ENCODE measurements at regions not wholly inside any gene's neighbourhood (a gene's known extent, or its start where the extent isn't known, plus 50 kb on each side); places are given as distances from the start of the nearest gene placed in this dataset.

DNA sequence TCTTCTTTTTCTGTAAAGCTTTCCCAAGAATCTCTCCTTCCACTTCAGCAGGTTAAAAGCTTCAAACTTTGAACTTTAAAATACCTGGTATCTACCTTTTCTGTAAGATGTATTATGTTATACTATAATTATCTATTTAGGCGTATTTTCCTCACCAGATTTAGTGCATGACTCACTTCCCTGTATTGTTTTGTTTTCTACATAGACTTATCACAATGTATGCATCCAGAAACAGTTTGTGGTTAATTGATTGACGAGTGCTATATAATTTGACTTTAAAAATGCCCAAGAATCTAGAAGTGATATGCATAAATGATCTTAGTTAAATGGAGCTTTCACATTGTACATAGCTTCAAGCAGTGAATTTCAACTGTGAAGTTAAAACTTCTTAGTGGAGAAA, 473.9 kb upstream of the CDH2 start:
- Histone ChIP-seq H3K4me3 (ENCODE audit: low read length) (no peak overlapping the region), H3K27me3 (ENCODE audit: insufficient read depth, low read length) (no peaks in the 10 kb centered on the region), H3K9me3 (ENCODE audit: low read depth, low read length) (no peaks in the 10 kb centered on the region), H3K4me1 (ENCODE audit: insufficient read depth, low read length) (no peaks in the 10 kb centered on the region)

DNA sequence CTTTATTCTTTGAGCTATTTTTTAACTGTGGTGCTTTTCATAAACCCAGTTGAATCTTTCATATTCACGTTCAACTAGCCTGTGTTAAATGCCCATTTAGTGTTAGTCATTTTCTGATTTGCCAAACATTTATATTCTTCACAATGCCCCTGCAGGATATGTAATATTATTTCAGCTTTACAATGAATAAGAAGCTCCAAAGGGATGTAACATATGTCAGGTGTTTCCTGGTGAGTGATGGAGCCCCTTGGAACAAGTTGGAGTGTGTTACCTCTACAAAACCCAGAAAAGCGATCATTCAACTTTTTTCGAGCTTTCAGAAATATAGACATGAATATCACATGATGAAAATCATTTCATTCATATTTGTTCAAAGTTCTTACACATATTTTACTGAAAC, 471.0 kb upstream of the CDH2 start:
- H3K4me1 ChIP-seq (ENCODE audit: insufficient read depth, low read length): no peaks in the 10 kb centered on the region
- peaks cover 2% of the 10 kb centered on the region for H3K9me3 ChIP-seq (ENCODE audit: low read depth, low read length)
- no peak overlapping the region for H3K4me3 ChIP-seq (ENCODE audit: low read length)
- no peaks in the 10 kb centered on the region for H3K27me3 ChIP-seq (ENCODE audit: insufficient read depth, low read length)

DNA sequence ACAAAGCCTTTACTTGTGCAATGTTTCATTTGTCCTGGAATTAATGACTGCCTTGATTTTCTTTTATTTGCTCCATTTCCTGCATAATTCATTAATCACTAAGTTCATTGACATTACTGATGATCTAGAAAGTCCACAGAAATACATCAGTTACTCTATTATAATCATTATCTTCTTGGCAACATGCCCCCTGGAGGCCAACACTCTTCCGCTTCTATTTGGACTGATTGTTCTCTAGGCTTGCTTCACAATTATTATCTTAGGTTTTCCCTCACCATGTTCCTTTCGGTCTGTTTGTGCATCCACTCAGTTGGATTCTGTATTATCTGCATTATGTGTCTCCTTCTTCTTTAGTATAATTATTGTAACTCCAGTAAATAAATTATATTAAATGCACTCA, 461.0 kb upstream of the CDH2 start:
- H3K4me3 ChIP-seq (ENCODE audit: low read length): no peak overlapping the region
- peaks cover 3% of the 10 kb centered on the region for H3K9me3 ChIP-seq (ENCODE audit: low read depth, low read length)
- H3K4me1 ChIP-seq (ENCODE audit: insufficient read depth, low read length): no peaks in the 10 kb centered on the region
- no peaks in the 10 kb centered on the region for H3K27me3 ChIP-seq (ENCODE audit: insufficient read depth, low read length)

DNA sequence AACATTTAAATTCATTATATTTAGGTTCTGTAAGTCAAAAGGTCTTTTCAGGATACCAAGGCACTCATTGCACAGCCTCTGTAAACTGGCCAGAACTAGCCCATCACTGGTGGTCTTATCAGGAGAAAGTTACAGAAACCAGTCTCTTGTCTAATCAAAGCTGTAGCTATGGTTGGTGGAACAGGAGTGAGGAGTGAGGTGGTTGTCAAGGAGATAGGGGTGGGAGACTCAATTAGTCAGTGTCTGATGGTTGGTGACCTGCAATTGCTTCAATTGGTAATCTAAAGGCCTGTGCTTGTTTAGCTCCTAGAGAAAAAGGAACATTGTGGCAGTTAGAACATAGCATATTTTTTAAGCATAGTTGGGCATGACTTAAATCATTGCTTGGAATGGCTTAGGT, 458.6 kb upstream of the CDH2 start:
- Histone ChIP-seq H3K4me1 (ENCODE audit: insufficient read depth, low read length) (no peaks in the 10 kb centered on the region), H3K9me3 (ENCODE audit: low read depth, low read length) (no peaks in the 10 kb centered on the region), H3K27me3 (ENCODE audit: insufficient read depth, low read length) (no peaks in the 10 kb centered on the region), H3K4me3 (ENCODE audit: low read length) (no peak overlapping the region)

DNA sequence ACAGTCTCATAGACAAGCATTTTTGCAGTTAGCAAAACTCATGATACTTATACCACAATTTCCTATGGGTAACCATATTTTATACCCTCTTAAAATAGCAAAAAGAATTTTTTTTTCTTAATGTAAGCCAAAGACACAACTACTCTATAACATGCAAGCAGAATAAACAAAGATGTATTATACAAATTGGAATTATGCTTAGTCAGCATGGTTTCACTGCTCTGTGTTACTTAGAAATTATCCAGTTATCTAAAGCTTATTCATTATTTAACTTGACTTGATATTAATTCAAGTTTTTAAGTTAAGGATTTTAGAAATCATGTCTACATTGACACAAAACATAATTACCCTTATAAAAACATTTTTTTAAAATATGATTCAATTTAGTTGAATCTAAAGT, 449.8 kb upstream of the CDH2 start:
- Histone ChIP-seq H3K4me3 (ENCODE audit: low read length) (no peak overlapping the region), H3K4me1 (ENCODE audit: insufficient read depth, low read length) (no peaks in the 10 kb centered on the region), H3K9me3 (ENCODE audit: low read depth, low read length) (no peaks in the 10 kb centered on the region), H3K27me3 (ENCODE audit: insufficient read depth, low read length) (no peaks in the 10 kb centered on the region)

DNA sequence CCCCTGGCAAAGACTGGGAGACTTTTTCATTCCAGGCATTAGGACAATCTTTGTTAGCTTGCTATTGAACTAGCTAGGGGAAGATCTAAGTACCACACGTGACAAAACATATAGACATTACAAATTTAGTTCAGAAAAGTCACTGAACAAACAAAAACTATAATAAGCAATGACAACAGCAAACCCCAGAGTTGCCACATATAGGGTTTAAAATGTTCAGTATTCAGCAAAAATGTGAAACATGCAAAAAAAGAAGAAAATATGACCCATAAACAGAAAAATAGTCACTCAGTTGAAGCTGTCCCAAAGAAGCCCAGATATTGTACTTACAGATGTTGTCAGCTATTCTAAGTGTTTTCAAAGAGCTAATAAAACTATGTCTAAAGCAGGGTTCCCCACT, 431.1 kb upstream of the CDH2 start:
- Histone ChIP-seq H3K4me3 (ENCODE audit: low read length) (no peak overlapping the region), H3K9me3 (ENCODE audit: low read depth, low read length) (no peaks in the 10 kb centered on the region), H3K4me1 (ENCODE audit: insufficient read depth, low read length) (no peaks in the 10 kb centered on the region), H3K27me3 (ENCODE audit: insufficient read depth, low read length) (no peaks in the 10 kb centered on the region)

DNA sequence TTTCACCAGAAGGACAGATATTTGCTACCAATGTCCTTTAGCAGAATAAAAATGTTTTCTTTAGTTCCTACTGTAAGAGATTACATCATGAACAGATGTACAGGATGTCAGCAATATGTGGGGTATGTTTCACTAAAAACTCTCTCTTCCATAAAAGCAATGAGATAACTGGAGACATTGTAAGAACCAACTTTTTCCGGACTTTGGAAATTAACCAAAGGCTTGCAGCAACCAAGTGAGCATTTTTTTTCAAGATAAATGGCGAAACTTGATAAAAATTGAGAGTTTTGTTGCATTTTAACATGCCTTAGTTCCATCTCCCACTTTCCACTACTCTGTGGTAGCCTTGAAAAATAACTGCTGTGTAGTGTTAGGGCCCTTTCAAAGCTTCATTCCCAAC, 429.8 kb upstream of the CDH2 start:
- Histone ChIP-seq H3K4me3 (ENCODE audit: low read length) (no peak overlapping the region), H3K9me3 (ENCODE audit: low read depth, low read length) (no peaks in the 10 kb centered on the region), H3K27me3 (ENCODE audit: insufficient read depth, low read length) (no peaks in the 10 kb centered on the region), H3K4me1 (ENCODE audit: insufficient read depth, low read length) (no peaks in the 10 kb centered on the region)

DNA sequence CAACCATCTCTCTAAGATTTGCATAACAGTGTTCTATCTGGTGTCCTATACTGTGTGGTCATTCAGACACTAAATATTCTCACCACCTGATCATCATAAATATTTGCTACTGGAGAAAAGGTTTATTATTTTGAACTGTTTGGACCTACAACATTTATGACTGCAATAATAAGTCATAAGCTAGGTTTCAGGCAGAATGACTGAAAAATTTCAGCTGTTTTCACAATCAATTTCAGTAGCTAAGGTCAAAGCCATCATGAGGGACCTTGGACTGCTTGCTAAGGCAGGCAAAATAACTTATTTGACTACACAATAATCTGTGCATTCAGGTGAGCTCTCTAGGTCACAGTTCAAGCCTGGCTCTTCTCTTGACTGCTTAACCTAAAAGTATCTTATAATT, 425.5 kb upstream of the CDH2 start:
- Histone ChIP-seq H3K4me3 (ENCODE audit: low read length) (no peak overlapping the region), H3K9me3 (ENCODE audit: low read depth, low read length) (peaks cover 5% of the 10 kb centered on the region)

DNA sequence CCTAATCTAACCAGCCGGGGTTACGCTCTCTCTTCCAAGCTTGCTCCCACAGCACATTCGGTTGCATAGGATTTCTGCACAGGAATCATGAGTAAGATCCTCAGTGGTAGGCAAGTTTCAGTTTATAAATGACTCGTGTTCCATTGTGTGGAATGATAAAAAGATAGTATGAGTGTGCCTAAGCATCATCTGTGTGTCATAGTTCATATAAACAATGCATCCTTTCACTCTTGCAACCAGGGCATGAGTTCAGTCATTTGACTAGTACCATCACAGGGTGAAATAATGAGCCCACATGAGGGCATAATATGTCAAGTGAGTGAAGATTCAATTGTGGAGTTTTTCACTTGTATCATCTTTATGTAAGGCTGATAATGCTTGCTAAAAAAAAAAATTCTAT, 417.1 kb upstream of the CDH2 start:
- Histone ChIP-seq H3K9me3 (ENCODE audit: low read depth, low read length) (peaks cover 8% of the 10 kb centered on the region), H3K4me3 (ENCODE audit: low read length) (no peak overlapping the region), H3K27me3 (ENCODE audit: insufficient read depth, low read length) (no peaks in the 10 kb centered on the region), H3K4me1 (ENCODE audit: insufficient read depth, low read length) (no peaks in the 10 kb centered on the region)

More for the DNA sequence above, 425.5 kb upstream of the CDH2 start:
- H3K4me1 ChIP-seq (ENCODE audit: insufficient read depth, low read length): no peaks in the 10 kb centered on the region
- H3K27me3 ChIP-seq (ENCODE audit: insufficient read depth, low read length): no peaks in the 10 kb centered on the region

DNA sequence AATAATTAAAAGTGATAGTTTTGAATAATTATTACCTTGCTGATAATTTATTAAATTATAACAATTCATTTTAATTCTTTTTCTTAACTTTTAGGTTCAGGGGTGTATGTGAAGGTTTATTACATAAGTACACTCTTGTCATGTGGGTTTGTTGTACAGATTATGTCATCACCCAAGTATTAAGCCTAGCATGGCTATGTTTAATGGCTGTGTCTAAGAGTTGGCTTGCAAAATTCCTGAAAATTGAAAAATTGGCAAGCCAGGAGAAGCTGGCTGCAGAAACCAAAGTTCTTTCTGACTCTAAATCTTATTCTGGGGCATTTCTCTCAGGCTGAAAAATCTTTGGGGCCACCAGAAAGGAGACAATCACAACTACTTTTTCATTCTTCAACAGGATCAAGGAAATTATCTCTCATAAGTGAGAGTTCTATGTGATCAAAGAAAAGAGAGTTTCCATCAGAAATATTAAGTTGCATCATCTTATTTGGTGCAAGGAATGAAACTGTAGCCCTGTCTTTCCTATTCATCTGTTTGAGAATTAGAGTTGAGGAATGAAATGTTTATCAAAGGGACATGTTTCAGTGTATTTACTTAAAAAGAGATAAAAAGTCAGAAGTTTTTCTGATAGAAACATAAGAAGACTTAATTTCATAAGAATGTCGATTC, 412.1 kb upstream of the CDH2 start:
- Histone ChIP-seq H3K9me3 (ENCODE audit: low read depth, low read length) (peaks cover 7% of the 10 kb centered on the region), H3K4me1 (ENCODE audit: insufficient read depth, low read length) (no peaks in the 10 kb centered on the region), H3K27me3 (ENCODE audit: insufficient read depth, low read length) (no peaks in the 10 kb centered on the region), H3K4me3 (ENCODE audit: low read length) (no peak overlapping the region)

DNA sequence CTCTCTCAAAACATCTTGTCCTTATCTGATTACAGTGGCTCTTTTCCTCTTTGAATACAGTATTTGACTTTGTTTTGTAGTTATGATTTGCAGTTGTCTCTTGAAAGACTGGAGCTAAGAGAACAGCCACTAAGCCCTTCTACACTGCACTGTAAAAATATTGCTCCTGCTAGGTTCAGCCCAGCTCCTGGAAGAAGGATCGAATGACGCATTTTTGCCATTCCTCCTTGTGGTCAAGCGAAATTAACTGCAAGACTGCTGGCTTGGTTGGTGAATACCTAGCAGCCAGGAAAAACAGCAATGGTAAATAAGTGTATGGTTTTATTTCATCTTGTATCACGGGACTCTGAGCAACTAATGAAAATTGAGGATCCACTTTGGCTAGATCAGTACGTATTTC, 407.8 kb upstream of the CDH2 start:
- no peaks in the 10 kb centered on the region for H3K27me3 ChIP-seq (ENCODE audit: insufficient read depth, low read length)
- H3K4me1 ChIP-seq (ENCODE audit: insufficient read depth, low read length): no peaks in the 10 kb centered on the region
- H3K9me3 ChIP-seq (ENCODE audit: low read depth, low read length): no peaks in the 10 kb centered on the region
- no peak overlapping the region for H3K4me3 ChIP-seq (ENCODE audit: low read length)

DNA sequence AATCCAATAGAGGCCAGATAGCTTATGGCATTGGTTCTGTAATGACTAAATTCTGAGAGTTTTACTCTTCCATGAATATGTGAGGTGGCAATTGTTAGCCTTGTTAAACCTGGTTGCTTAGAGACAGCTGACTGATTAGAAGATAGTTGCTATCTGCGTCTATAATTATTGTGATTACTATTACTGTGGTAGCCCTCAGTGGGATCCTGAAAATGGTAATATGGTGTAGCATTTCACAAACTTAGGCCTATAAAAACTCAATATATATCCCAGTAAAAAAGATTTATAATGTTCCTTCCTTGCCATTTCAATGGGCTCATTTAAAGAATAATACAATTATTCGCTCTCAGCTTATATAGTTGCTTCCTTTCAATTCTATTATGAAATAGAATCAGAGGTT, 405.8 kb upstream of the CDH2 start:
- H3K9me3 ChIP-seq (ENCODE audit: low read depth, low read length): no peaks in the 10 kb centered on the region
- no peak overlapping the region for H3K4me3 ChIP-seq (ENCODE audit: low read length)
- no peaks in the 10 kb centered on the region for H3K27me3 ChIP-seq (ENCODE audit: insufficient read depth, low read length)
- H3K4me1 ChIP-seq (ENCODE audit: insufficient read depth, low read length): no peaks in the 10 kb centered on the region

DNA sequence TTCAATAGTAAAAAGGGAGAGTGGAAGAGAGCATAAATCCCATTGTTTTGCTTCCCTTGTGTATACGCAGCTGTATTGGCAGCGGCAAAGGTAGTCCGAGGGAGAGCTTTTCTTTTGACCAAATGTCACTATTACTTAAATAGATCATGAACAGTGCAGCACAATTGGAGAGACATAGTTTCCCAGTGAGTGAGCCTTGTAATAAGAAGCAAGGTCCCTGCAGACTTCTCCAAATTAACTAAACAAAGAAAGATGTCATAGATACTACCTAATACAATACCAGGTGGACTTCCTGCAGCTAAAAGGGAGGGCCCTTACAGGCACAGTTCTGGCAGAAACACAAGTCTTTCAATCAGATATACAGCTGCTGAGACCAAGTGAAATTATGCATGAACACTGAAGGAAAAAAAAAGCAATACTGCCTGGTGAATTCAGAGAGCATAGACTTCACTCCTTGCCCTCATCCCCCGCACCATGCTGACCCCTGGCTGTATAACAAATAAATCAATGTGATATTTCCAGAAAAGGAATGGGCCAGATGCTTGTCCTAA, 404.7 kb upstream of the CDH2 start:
- H3K9me3 ChIP-seq (ENCODE audit: low read depth, low read length): no peaks in the 10 kb centered on the region
- no peak overlapping the region for H3K4me3 ChIP-seq (ENCODE audit: low read length)
- H3K4me1 ChIP-seq (ENCODE audit: insufficient read depth, low read length): no peaks in the 10 kb centered on the region
- H3K27me3 ChIP-seq (ENCODE audit: insufficient read depth, low read length): no peaks in the 10 kb centered on the region

DNA sequence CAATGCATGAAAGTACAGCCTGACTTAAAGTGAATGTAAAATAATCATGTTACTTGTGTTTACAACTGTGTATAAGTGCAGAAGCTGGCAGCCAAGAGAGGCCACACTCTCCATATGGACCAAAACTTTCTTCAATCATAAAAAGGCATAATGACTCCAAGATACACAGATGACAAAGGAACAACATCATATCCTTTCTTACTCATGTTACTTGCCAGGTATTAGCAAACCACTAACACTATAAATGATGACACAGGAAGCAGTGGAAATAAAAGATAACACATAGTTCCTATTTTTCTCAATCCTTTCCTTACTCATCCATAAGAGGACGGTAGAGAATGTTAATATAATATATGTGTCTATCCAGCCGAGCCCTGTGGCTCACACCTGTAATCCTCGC, 400.0 kb upstream of the CDH2 start:
- H3K9me3 ChIP-seq (ENCODE audit: low read depth, low read length): no peaks in the 10 kb centered on the region
- H3K4me3 ChIP-seq (ENCODE audit: low read length): no peak overlapping the region
- H3K4me1 ChIP-seq (ENCODE audit: insufficient read depth, low read length): no peaks in the 10 kb centered on the region
- H3K27me3 ChIP-seq (ENCODE audit: insufficient read depth, low read length): no peaks in the 10 kb centered on the region

DNA sequence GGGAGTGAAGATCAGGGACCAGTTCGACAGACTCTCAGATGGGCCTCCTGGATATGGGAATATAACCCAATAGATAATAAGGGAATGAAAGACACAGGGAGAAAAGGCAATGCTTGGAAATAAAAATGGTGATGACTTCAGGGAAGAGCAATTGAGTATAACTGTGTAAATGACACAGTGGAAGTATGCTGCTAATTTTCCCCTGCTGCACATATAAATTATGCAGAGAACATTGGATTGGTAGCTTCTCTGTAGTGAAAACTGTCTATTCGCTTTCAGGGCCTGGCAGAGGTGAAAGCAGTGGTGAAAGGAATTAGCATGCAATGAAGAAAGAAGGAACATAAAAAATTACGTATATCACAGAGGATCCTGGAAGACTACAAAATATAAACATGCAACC, 398.2 kb upstream of the CDH2 start:
- H3K4me3 ChIP-seq (ENCODE audit: low read length): no peak overlapping the region
- H3K4me1 ChIP-seq (ENCODE audit: insufficient read depth, low read length): no peaks in the 10 kb centered on the region
- no peaks in the 10 kb centered on the region for H3K27me3 ChIP-seq (ENCODE audit: insufficient read depth, low read length)
- no peaks in the 10 kb centered on the region for H3K9me3 ChIP-seq (ENCODE audit: low read depth, low read length)

DNA sequence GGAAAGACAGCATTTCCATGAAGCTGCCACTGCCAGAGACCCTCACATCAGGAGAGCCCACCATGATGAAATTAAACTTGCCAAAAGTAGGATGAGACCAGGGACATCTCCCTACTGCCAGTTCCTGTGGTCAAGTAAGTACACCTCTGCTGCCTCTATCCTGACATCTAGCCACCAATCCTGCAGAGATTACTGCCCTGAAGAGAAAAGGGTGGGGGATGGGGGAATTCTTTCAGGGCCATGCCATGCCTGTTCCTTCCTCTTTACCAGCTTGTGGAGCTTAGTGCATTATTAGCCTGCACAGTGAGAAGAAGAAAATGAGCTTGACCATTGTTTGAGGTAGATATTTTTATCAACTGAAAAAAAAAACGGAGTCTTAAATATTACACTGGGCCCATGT, 397.2 kb upstream of the CDH2 start:
- Histone ChIP-seq H3K4me3 (ENCODE audit: low read length) (no peak overlapping the region), H3K27me3 (ENCODE audit: insufficient read depth, low read length) (no peaks in the 10 kb centered on the region), H3K9me3 (ENCODE audit: low read depth, low read length) (no peaks in the 10 kb centered on the region)

More for the DNA sequence above, 397.2 kb upstream of the CDH2 start:
- no peaks in the 10 kb centered on the region for H3K4me1 ChIP-seq (ENCODE audit: insufficient read depth, low read length)

Measured in mononuclear cell (primary cell).